H9 (cell line): ENCODE measurements at regions not wholly inside any gene's neighbourhood (a gene's known extent, or its start where the extent isn't known, plus 50 kb on each side); places are given as distances from the start of the nearest gene placed in this dataset.

Experiments used
- DNase-seq: peaks from one replicate; pipeline ENCODE4 v3.0.0-alpha.2; 2017
- H2AFZ ChIP-seq: one replicate; pipeline ENCODE4 v1.6.1; 2013; ENCODE audit warnings: mild to moderate bottlenecking, low read length, control low read depth, moderate library complexity
- H2AK5ac ChIP-seq: 2 replicates; pipeline ENCODE4 v1.6.1; 2013; ENCODE audit warnings: low read length, control low read depth, mixed read lengths; ENCODE audit not compliant: insufficient read length
- H2BK120ac ChIP-seq: one replicate; pipeline ENCODE4 v1.6.1; 2013; ENCODE audit warnings: low read depth, mild to moderate bottlenecking, low read length, control low read depth, inconsistent platforms; ENCODE audit not compliant: poor library complexity, severe bottlenecking
- H2BK12ac ChIP-seq: 2 replicates; pipeline ENCODE4 v1.6.1; 2013; ENCODE audit warnings: low read length, control low read depth, mixed read lengths, low read depth; ENCODE audit not compliant: insufficient read length
- H2BK15ac ChIP-seq: 2 replicates; pipeline ENCODE4 v1.6.1; 2013; ENCODE audit warnings: low read depth, low read length, control low read depth
- H2BK20ac ChIP-seq: one replicate; pipeline ENCODE4 v1.6.1; 2013; ENCODE audit warnings: low read depth, mild to moderate bottlenecking, low read length, control low read depth, inconsistent platforms; ENCODE audit not compliant: poor library complexity, severe bottlenecking
- H2BK5ac ChIP-seq: 2 replicates; pipeline ENCODE4 v1.6.1; 2013; ENCODE audit warnings: low read length, control low read depth, mixed read lengths; ENCODE audit not compliant: insufficient read length
- H3K14ac ChIP-seq: 2 replicates; pipeline ENCODE4 v1.6.1; 2013; ENCODE audit warnings: low read length, control low read depth; ENCODE audit not compliant: insufficient read depth
- H3K18ac ChIP-seq: 2 replicates; pipeline ENCODE4 v1.6.1; 2013; ENCODE audit warnings: low read depth, mild to moderate bottlenecking, mixed read lengths, low read length, control low read depth; ENCODE audit not compliant: insufficient read length
- H3K23ac ChIP-seq: 2 replicates; pipeline ENCODE4 v1.6.1; 2013; ENCODE audit warnings: low read length, control low read depth, mixed read lengths, low read depth; ENCODE audit not compliant: insufficient read length
- H3K23me2 ChIP-seq: 2 replicates; pipeline ENCODE4 v1.6.1; 2013; ENCODE audit warnings: low read depth, mild to moderate bottlenecking, mixed read lengths, low read length, control low read depth; ENCODE audit not compliant: insufficient read length, poor library complexity, severe bottlenecking
- H3K27ac ChIP-seq: 2 replicates; pipeline ENCODE4 v1.5.1; 2013; ENCODE audit warnings: low read length, control low read depth, mixed read lengths, low read depth; ENCODE audit not compliant: insufficient read length
- H3K27me3 ChIP-seq: 2 replicates; pipeline ENCODE4 v1.6.1; 2013; ENCODE audit warnings: low read length, control low read depth, inconsistent platforms; ENCODE audit not compliant: insufficient read depth
- H3K4ac ChIP-seq: 2 replicates; pipeline ENCODE4 v1.6.1; 2013; ENCODE audit warnings: low read depth, mild to moderate bottlenecking, control low read depth, inconsistent platforms, low read length, moderate library complexity
- H3K4me1 ChIP-seq: 2 replicates; pipeline ENCODE4 v1.6.1; 2013; ENCODE audit warnings: low read length, control low read depth, inconsistent platforms; ENCODE audit not compliant: insufficient read depth
- H3K4me2 ChIP-seq: 2 replicates; pipeline ENCODE4 v1.6.1; 2013; ENCODE audit warnings: low read length, control low read depth, mixed read lengths; ENCODE audit not compliant: insufficient read length, insufficient read depth
- H3K56ac ChIP-seq: 2 replicates; pipeline ENCODE4 v1.6.1; 2013; ENCODE audit warnings: low read depth, mild to moderate bottlenecking, mixed read lengths, low read length, control low read depth; ENCODE audit not compliant: insufficient read length
- H3K79me1 ChIP-seq: 2 replicates; pipeline ENCODE4 v1.6.1; 2013; ENCODE audit warnings: low read depth, mild to moderate bottlenecking, moderate library complexity, low read length, control low read depth, inconsistent platforms; ENCODE audit not compliant: insufficient read depth, poor library complexity, severe bottlenecking
- H3K79me2 ChIP-seq: 2 replicates; pipeline ENCODE4 v1.6.1; 2013; ENCODE audit warnings: low read length, control low read depth, inconsistent platforms; ENCODE audit not compliant: insufficient read depth
- H3K9ac ChIP-seq: 2 replicates; pipeline ENCODE4 v1.6.1; 2013; ENCODE audit warnings: low read length, control low read depth, mixed read lengths; ENCODE audit not compliant: insufficient read length; ENCODE audit errors: extremely low read depth
- H3K9me3 ChIP-seq: one replicate; pipeline ENCODE4 v1.6.1; 2013; ENCODE audit warnings: low read depth, low read length, inconsistent platforms; ENCODE audit not compliant: control insufficient read depth
- H3T11ph ChIP-seq: one replicate; pipeline ENCODE4 v1.6.1; 2013; ENCODE audit warnings: mild to moderate bottlenecking, low read length, control low read depth, inconsistent platforms
- H4K20me1 ChIP-seq: one replicate; pipeline ENCODE4 v1.6.1; 2013; ENCODE audit not compliant: control insufficient read depth, insufficient read length, insufficient read depth
- H4K5ac ChIP-seq: 2 replicates; pipeline ENCODE4 v1.6.1; 2013; ENCODE audit warnings: low read depth, mild to moderate bottlenecking, mixed read lengths, low read length, control low read depth; ENCODE audit not compliant: insufficient read length
- H4K8ac ChIP-seq: replicated peaks from 2 replicates; pipeline ENCODE4 v1.6.1; 2013; ENCODE audit warnings: low read length, control low read depth, mixed read lengths, low read depth; ENCODE audit not compliant: insufficient read length
- H4K91ac ChIP-seq: 2 replicates; pipeline ENCODE4 v1.6.1; 2013; ENCODE audit warnings: low read depth, mild to moderate bottlenecking, moderate library complexity, mixed read lengths, low read length, control low read depth; ENCODE audit not compliant: insufficient read length
- H3K27ac Mint-ChIP-seq, 3 experiments: 2 replicates in 2 of 3; 3 replicates in 1 of 3; pipeline ENCODE4 v1.8.0; 2020 to 2021; ENCODE audit warnings: mixed read lengths in 3 of 3, mild to moderate bottlenecking in 1 of 3, moderate library complexity in 1 of 3
- H3K27me3 Mint-ChIP-seq: 2 replicates; pipeline ENCODE4 v1.8.0; 2021; ENCODE audit warnings: low read depth, mild to moderate bottlenecking, moderate library complexity, mixed read lengths
- H3K36me3 Mint-ChIP-seq, 3 experiments: 2 replicates in 2 of 3; 3 replicates in 1 of 3; pipeline ENCODE4 v1.8.0; 2020 to 2021; ENCODE audit warnings: low read depth in 3 of 3, mixed read lengths in 3 of 3; ENCODE audit not compliant: insufficient read depth in 1 of 3
- H3K4me1 Mint-ChIP-seq, 2 experiments: 2 replicates each; pipeline ENCODE4 v1.8.0; 2020; ENCODE audit warnings: mixed read lengths in 2 of 2
- H3K4me3 Mint-ChIP-seq, 2 experiments: 2 replicates in 1 of 2; 3 replicates in 1 of 2; pipeline ENCODE4 v1.8.0; 2020 to 2021; ENCODE audit warnings: mild to moderate bottlenecking in 2 of 2, mixed read lengths in 2 of 2, moderate library complexity in 1 of 2
- H3K9me3 Mint-ChIP-seq, 2 experiments: 2 replicates in 1 of 2; 3 replicates in 1 of 2; pipeline ENCODE4 v1.8.0; 2020; ENCODE audit warnings: mild to moderate bottlenecking in 2 of 2, mixed read lengths in 2 of 2, moderate library complexity in 1 of 2
- CTCF ChIP-seq: fragments of 200-600 bp; sonication (generic); conservative IDR thresholded peaks from 3 replicates; pipeline ENCODE4 v1.8.0; 2021; ENCODE audit warnings: antibody characterized with exemption, mild to moderate bottlenecking
- WGBS: extraction: QIAGEN DNeasy Blood & Tissue Kit; methylation state at CpG from one replicate; pipeline ENCODE4 v1.1.7; 2013; ENCODE audit warnings: missing lambda C conversion rate, low lambda C conversion rate, mixed read lengths; ENCODE audit not compliant: insufficient read length; ENCODE audit errors: extremely low coverage; 5-methylcytosine and 5-hydroxymethylcytosine counted together

- H2AFZ ChIP-seq = no peak overlapping the region
- Mint-ChIP-seq H3K4me1 (peaks cover 3 to 6% of the 10 kb centered on the region in 2 experiments; a peak in 3 of 4 replicates), H3K9me3 (peaks cover 10 to 12% of the 10 kb centered on the region in 2 experiments; a peak in 3 of 5 replicates), H3K27me3 (no peaks in the 10 kb centered on the region), H3K4me3 (no peak overlapping the region), H3K27ac (no peak overlapping the region), H3K36me3 (peaks cover 3 to 27% (median 4%) of the 10 kb centered on the region in 3 experiments; a peak in 4 of 7 replicates)
- no peaks in the 10 kb centered on the region for H3K27me3 ChIP-seq
- no peak for DNase-seq
- H4K20me1 ChIP-seq = no peaks in the 10 kb centered on the region
- H3K27ac ChIP-seq = no peak overlapping the region
- H4K8ac ChIP-seq = no peak overlapping the region
- no peak for TF ChIP-seq CTCF
- H3K79me2 ChIP-seq = no peaks in the 10 kb centered on the region
- no peak overlapping the region for H2AK5ac ChIP-seq
- H3K4me1 ChIP-seq = no peaks in the 10 kb centered on the region
- H4K5ac ChIP-seq = no peak overlapping the region
- H2BK120ac ChIP-seq = no peak overlapping the region
- no peak overlapping the region for H3K23ac ChIP-seq
- H2BK5ac ChIP-seq = no peak overlapping the region
- no peak overlapping the region for H2BK20ac ChIP-seq
- H4K91ac ChIP-seq = no peak overlapping the region
- H3K4me2 ChIP-seq = no peak overlapping the region
- no peak overlapping the region for H2BK15ac ChIP-seq
- H3K79me1 ChIP-seq = no peaks in the 10 kb centered on the region
- no peak overlapping the region for H3K4ac ChIP-seq
- no peak overlapping the region for H3T11ph ChIP-seq
- no peak overlapping the region for H3K18ac ChIP-seq
- no peak overlapping the region for H3K56ac ChIP-seq
- H3K9ac ChIP-seq = no peak overlapping the region
- no CpG with 5 or more reads among the region's 13 CpGs for WGBS
- no peak overlapping the region for H2BK12ac ChIP-seq
- no peaks in the 10 kb centered on the region for H3K9me3 ChIP-seq
- H3K14ac ChIP-seq = no peak overlapping the region
- no peaks in the 10 kb centered on the region for H3K23me2 ChIP-seq
Observed at GRCh38 chr4:135372131-135372530, 1170.5 kb upstream of the PABPC4L start.
